MM.1S (cell line): ENCODE measurements at regions not wholly inside any gene's neighbourhood (a gene's known extent, or its start where the extent isn't known, plus 50 kb on each side); places are given as distances from the start of the nearest gene placed in this dataset.

Experiments
- DNase-seq: peaks from one replicate; pipeline ENCODE4 v3.0.0-alpha.2; 2015
- H2AFZ ChIP-seq: fragments of 300-600 bp; sonication (generic); 2 replicates; pipeline ENCODE4 v1.6.0; 2016; ENCODE audit warnings: antibody characterized with exemption, low read length
- H3F3A ChIP-seq: fragments of 300-600 bp; sonication (generic); 2 replicates; pipeline ENCODE4 v1.6.1; 2016; ENCODE audit warnings: mild to moderate bottlenecking, antibody characterized with exemption, low read length, moderate library complexity, mixed read lengths; ENCODE audit not compliant: insufficient read depth
- H3K27ac ChIP-seq: fragments of 300-600 bp; sonication (generic); 2 replicates; pipeline ENCODE4 v1.5.1; 2016; ENCODE audit warnings: mild to moderate bottlenecking, low read length
- H3K27me3 ChIP-seq: fragments of 300-600 bp; sonication (generic); replicated peaks from 2 replicates; pipeline ENCODE4 v1.6.0; 2016; ENCODE audit warnings: low read length; ENCODE audit not compliant: insufficient read depth
- H3K36me3 ChIP-seq: fragments of 300-600 bp; sonication (generic); replicated peaks from 2 replicates; pipeline ENCODE4 v1.6.1; 2016; ENCODE audit warnings: mild to moderate bottlenecking, low read length, mixed read lengths; ENCODE audit not compliant: insufficient read depth
- H3K4me1 ChIP-seq: fragments of 300-600 bp; sonication (generic); 2 replicates; pipeline ENCODE4 v1.6.1; 2016; ENCODE audit warnings: low read length, mixed read lengths
- H3K4me2 ChIP-seq: fragments of 300-600 bp; sonication (generic); 2 replicates; pipeline ENCODE4 v1.6.0; 2016; ENCODE audit warnings: low read depth, low read length
- H3K4me3 ChIP-seq: fragments of 300-600 bp; sonication (generic); 2 replicates; pipeline ENCODE4 v1.5.1; 2016; ENCODE audit warnings: low read length, mixed read lengths
- H3K79me2 ChIP-seq: fragments of 300-600 bp; sonication (generic); 2 replicates; pipeline ENCODE4 v1.6.1; 2016; ENCODE audit warnings: mixed run types, low read length, mixed read lengths
- H3K9ac ChIP-seq: fragments of 300-600 bp; sonication (generic); 2 replicates; pipeline ENCODE4 v1.6.1; 2016; ENCODE audit warnings: low read length, mixed read lengths
- H3K9me2 ChIP-seq: fragments of 300-600 bp; sonication (generic); replicated peaks from 2 replicates; pipeline ENCODE4 v1.6.1; 2016; ENCODE audit warnings: mild to moderate bottlenecking, low read length, mixed read lengths; ENCODE audit not compliant: insufficient read depth
- H3K9me3 ChIP-seq: fragments of 300-600 bp; sonication (generic); replicated peaks from 2 replicates; pipeline ENCODE4 v1.6.1; 2016; ENCODE audit warnings: mild to moderate bottlenecking, low read length, mixed read lengths; ENCODE audit not compliant: insufficient read depth
- H4K20me1 ChIP-seq: fragments of 300-600 bp; sonication (generic); 2 replicates; pipeline ENCODE4 v1.6.1; 2016; ENCODE audit warnings: mild to moderate bottlenecking, low read length, moderate library complexity, mixed read lengths; ENCODE audit not compliant: insufficient read depth
- EZH2 ChIP-seq: fragments of 300-600 bp; sonication (generic); optimal IDR thresholded peaks from 2 replicates; pipeline ENCODE3; 2017; ENCODE audit warnings: low read depth, mild to moderate bottlenecking, antibody characterized with exemption, low read length, mixed read lengths
- EZH2phosphoT487 ChIP-seq: fragments of 300-600 bp; sonication (generic); IDR thresholded peaks from 2 replicates; pipeline ENCODE4 v1.6.1; 2018; ENCODE audit warnings: antibody characterized with exemption, low read length
- TF ChIP-seq, protein P1 (sequence below): fragments of 300-600 bp; sonication (generic); IDR thresholded peaks from 2 replicates; pipeline ENCODE4 v1.5.1; 2016; ENCODE audit warnings: antibody characterized with exemption, low read length, mixed read lengths

DNA sequence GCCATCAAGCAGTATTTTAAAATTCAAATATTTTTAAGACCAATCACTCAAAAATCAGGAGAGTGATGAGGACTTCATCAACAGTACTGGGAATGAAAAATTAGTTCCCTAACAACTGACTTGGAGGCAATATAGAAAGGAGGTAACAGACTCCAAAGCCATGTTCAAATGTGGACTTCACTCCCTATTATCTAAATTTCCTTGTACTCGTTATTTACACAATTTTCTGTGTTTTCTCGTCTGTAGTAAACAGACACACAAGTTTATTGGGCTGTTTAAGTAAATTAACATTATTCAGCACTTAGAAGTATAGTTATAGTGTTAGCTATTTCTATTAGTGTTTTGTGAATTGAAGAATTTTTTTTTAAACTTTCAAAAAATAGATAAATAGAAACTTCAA is 159.5 kb upstream of the FTMT start:
- Histone ChIP-seq H3K36me3 (no peaks in the 10 kb centered on the region), H3K79me2 (no peaks in the 10 kb centered on the region), H2AFZ (no peak overlapping the region), H3K9me2 (no peaks in the 10 kb centered on the region), H3K9me3 (no peaks in the 10 kb centered on the region), H4K20me1 (no peaks in the 10 kb centered on the region), H3K27me3 (no peaks in the 10 kb centered on the region), H3K27ac (no peak overlapping the region), H3K4me1 (no peaks in the 10 kb centered on the region), H3K4me3 (no peak overlapping the region), H3K4me2 (no peak overlapping the region), H3K9ac (no peak overlapping the region), H3F3A (no peaks in the 10 kb centered on the region)
- TF ChIP-seq EZH2phosphoT487 (no peak), EZH2 (no peak)
- TF ChIP-seq, protein P1, sequence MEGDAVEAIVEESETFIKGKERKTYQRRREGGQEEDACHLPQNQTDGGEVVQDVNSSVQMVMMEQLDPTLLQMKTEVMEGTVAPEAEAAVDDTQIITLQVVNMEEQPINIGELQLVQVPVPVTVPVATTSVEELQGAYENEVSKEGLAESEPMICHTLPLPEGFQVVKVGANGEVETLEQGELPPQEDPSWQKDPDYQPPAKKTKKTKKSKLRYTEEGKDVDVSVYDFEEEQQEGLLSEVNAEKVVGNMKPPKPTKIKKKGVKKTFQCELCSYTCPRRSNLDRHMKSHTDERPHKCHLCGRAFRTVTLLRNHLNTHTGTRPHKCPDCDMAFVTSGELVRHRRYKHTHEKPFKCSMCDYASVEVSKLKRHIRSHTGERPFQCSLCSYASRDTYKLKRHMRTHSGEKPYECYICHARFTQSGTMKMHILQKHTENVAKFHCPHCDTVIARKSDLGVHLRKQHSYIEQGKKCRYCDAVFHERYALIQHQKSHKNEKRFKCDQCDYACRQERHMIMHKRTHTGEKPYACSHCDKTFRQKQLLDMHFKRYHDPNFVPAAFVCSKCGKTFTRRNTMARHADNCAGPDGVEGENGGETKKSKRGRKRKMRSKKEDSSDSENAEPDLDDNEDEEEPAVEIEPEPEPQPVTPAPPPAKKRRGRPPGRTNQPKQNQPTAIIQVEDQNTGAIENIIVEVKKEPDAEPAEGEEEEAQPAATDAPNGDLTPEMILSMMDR: no peak
- DNase-seq: no peak

DNA sequence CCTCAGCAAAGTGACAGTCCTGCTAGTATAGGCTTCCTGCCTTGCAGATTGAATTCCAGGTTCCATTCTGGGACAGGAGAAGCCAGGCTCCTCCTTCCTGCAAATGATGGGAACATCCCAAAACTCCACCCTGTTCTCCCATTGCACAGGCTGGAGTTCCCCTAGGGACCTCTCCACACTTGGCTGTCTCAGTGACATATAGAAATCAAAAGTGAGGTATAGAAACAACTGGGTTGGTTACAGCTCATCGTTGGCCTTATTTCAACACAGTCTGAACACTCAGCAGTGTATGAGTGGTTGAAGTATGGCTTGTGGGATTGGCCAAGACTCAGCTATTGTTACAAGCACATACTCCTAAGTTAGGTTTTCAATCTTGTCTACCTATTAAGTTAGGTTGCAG is 157.8 kb upstream of the FTMT start:
- Histone ChIP-seq H3K4me2 (no peak overlapping the region), H3K9ac (no peak overlapping the region), H4K20me1 (no peaks in the 10 kb centered on the region), H3K9me3 (no peaks in the 10 kb centered on the region), H3K27ac (no peak overlapping the region), H2AFZ (no peak overlapping the region), H3K79me2 (no peaks in the 10 kb centered on the region), H3K4me1 (no peaks in the 10 kb centered on the region), H3K36me3 (no peaks in the 10 kb centered on the region), H3K4me3 (no peak overlapping the region), H3K27me3 (no peaks in the 10 kb centered on the region), H3K9me2 (no peaks in the 10 kb centered on the region), H3F3A (no peaks in the 10 kb centered on the region)
- DNase-seq: no peak
- TF ChIP-seq, protein P1: no peak
- no peak for TF ChIP-seq EZH2phosphoT487
- no peak for TF ChIP-seq EZH2

DNA sequence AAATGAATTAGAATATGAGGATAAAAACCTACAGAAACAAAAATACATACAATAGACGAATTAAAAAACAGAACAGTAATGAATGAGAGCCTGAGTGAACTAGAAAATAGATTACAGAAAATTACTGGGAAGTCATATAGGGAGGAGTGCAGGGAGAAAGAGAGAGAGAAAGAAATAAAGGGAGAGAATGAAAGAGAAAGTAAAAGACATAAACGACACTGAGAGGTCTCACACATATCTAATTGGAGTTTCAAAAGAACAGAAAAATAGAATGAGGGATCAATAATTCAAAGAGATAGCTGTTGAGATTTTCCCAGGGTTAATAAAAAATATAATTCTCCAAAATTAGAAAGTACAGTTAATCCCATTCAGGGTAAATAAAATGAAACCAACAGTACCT is 156.4 kb upstream of the FTMT start:
- peak overlapping the region; percentile 33 for H3K4me3 ChIP-seq

More for the DNA sequence above, 156.4 kb upstream of the FTMT start:
- Histone ChIP-seq H3K9me2 (no peaks in the 10 kb centered on the region), H3K4me1 (no peaks in the 10 kb centered on the region), H3K79me2 (no peaks in the 10 kb centered on the region), H3K4me2 (peak overlapping the region; percentile 51), H4K20me1 (no peaks in the 10 kb centered on the region), H3K27ac (no peak overlapping the region), H3K9ac (peak overlapping the region; percentile 6; the same call in 1 of the 2 replicates), H3K9me3 (no peaks in the 10 kb centered on the region), H3K36me3 (no peaks in the 10 kb centered on the region), H2AFZ (peak overlapping the region; percentile 30; the same call in 1 of the 2 replicates), H3F3A (no peaks in the 10 kb centered on the region), H3K27me3 (no peaks in the 10 kb centered on the region)
- no peak for DNase-seq
- TF ChIP-seq, protein P1: no peak
- TF ChIP-seq EZH2: no peak
- TF ChIP-seq EZH2phosphoT487: no peak
